Thyroid gland (tissue), 4 donors: ENCODE measurements at regions not wholly inside any gene's neighbourhood (a gene's known extent, or its start where the extent isn't known, plus 50 kb on each side); places are given as distances from the start of the nearest gene placed in this dataset.

Experiments used
- CTCF ChIP-seq, 6 experiments: fragments of 200-600 bp in 3 of 6; fragments of 450-650 bp in 3 of 6; sonication (generic) in 3 of 6; IDR thresholded peaks; one replicate each; pipeline ENCODE4 v1.5.1; 2016 to 2019; ENCODE audit warnings: antibody characterized with exemption in 6 of 6, mild to moderate bottlenecking in 2 of 6, inconsistent platforms in 1 of 6, moderate library complexity in 1 of 6
- POLR2A ChIP-seq, 2 donors: fragments of 450-650 bp; IDR thresholded peaks; one replicate each; pipeline ENCODE4 v1.6.1; 2017; ENCODE audit warnings: antibody characterized with exemption in 2 of 2, mild to moderate bottlenecking in 2 of 2, moderate library complexity in 1 of 2

- no peak for TF ChIP-seq CTCF (IDR thresholded peaks at IDR 0.05)
- TF ChIP-seq POLR2A (IDR thresholded peaks at IDR 0.05) = no peak
These were observed 94.4 kb upstream of the HS3ST5 start for GRCh38 chr6:114437235-114437634.
